A549 (cell line): ENCODE measurements at regions not wholly inside any gene's neighbourhood (a gene's known extent, or its start where the extent isn't known, plus 50 kb on each side); places are given as distances from the start of the nearest gene placed in this dataset.

Source experiments
- ATOH8 ChIP-seq: fragments of 250-450 bp; sonication (Bioruptor Pico); IDR thresholded peaks from 2 replicates; pipeline ENCODE4 v1.5.0; 2020; ENCODE audit warnings: low read depth, mild to moderate bottlenecking, moderate library complexity
- CTCF ChIP-seq: fragments of >200 bp; sonication (Bioruptor Twin); formaldehyde crosslinking; IDR thresholded peaks from 3 replicates; pipeline ENCODE4 v1.5.1; 2016
- ESRRA ChIP-seq: fragments of 150-350 bp; IDR thresholded peaks from 2 replicates; pipeline ENCODE4 v1.6.1; 2014; ENCODE audit warnings: mild to moderate bottlenecking, low read length, borderline replicate concordance
- GATA3 ChIP-seq: IDR thresholded peaks from 2 replicates; pipeline ENCODE4 v1.6.1; 2012; ENCODE audit warnings: borderline replicate concordance
- JUN ChIP-seq, 2 experiments: fragments of >200 bp; sonication (Bioruptor Twin); formaldehyde crosslinking; IDR thresholded peaks; 2 replicates in 1 of 2; 3 replicates in 1 of 2; pipeline ENCODE4 v1.6.1; 2016 to 2017
- MAFK ChIP-seq: fragments of 450-650 bp; IDR thresholded peaks from 2 replicates; pipeline ENCODE4 v1.6.1; 2014; ENCODE audit not compliant: partially characterized antibody
- RCOR1 ChIP-seq: fragments of 150-350 bp; IDR thresholded peaks from 2 replicates; pipeline ENCODE4 v1.6.1; 2014; ENCODE audit warnings: antibody characterized with exemption, low read length, low read depth
- REST ChIP-seq: fragments of 200-600 bp; sonication (generic); IDR thresholded peaks from 2 replicates; pipeline ENCODE4 v1.6.1; 2016; ENCODE audit warnings: antibody characterized with exemption, mild to moderate bottlenecking, moderate library complexity
- USF2 ChIP-seq: fragments of 450-650 bp; IDR thresholded peaks from 2 replicates; pipeline ENCODE4 v1.6.1; 2014; ENCODE audit warnings: antibody characterized with exemption

- TF ChIP-seq MAFK = no peak
- TF ChIP-seq USF2 = no peak
- no peak for TF ChIP-seq CTCF
- TF ChIP-seq ESRRA = no peak
- TF ChIP-seq REST = no peak
- no peak for TF ChIP-seq ATOH8 (CRISPR knock-in tag)
- TF ChIP-seq RCOR1 = no peak
- no peak for TF ChIP-seq JUN (IDR thresholded peaks at IDR 0.05)
- TF ChIP-seq GATA3 = no peak
Measured at GRCh38 chr13:105446197-105446596, 1089.3 kb downstream of the EFNB2 start.
